ENCODE measurements at regions not wholly inside any gene's neighbourhood (a gene's known extent, or its start where the extent isn't known, plus 50 kb on each side); places are given as distances from the start of the nearest gene placed in this dataset.

GRCh38 chr14:58815161-58815701 lies 177.5 kb downstream of the DACT1 start:
- no peak for DNase-seq
- H2BK20ac ChIP-seq (ENCODE audit: low read depth, low read length, poor library complexity, severe bottlenecking), result no peak overlapping the region
- Mint-ChIP-seq H3K27ac (no peak overlapping the region; a peak in 2 of 7 replicates), H3K9me3 (no peaks in the 10 kb centered on the region), H3K36me3 (ENCODE audit: insufficient read depth in 1 of 3, low read depth in 3 of 3) (no peaks in the 10 kb centered on the region), H3K4me3 (no peak overlapping the region), H3K27me3 (ENCODE audit: low read depth) (no peaks in the 10 kb centered on the region), H3K4me1 (no peaks in the 10 kb centered on the region)
- H4K91ac ChIP-seq (ENCODE audit: insufficient read length, low read depth, low read length), result no peak overlapping the region
- H3K23ac ChIP-seq (ENCODE audit: insufficient read length, low read depth, low read length), result no peak overlapping the region
- H3K27me3 ChIP-seq (ENCODE audit: insufficient read depth, low read length), result no peaks in the 10 kb centered on the region
- H3K79me1 ChIP-seq (ENCODE audit: insufficient read depth, low read depth, low read length, poor library complexity, severe bottlenecking), result no peaks in the 10 kb centered on the region
- no peaks in the 10 kb centered on the region for H3K9me3 ChIP-seq (ENCODE audit: control insufficient read depth, low read depth, low read length)
- H3K4ac ChIP-seq (ENCODE audit: low read depth, low read length), result no peak overlapping the region
- H3K79me2 ChIP-seq (ENCODE audit: insufficient read depth, low read length), result no peaks in the 10 kb centered on the region
- H3K23me2 ChIP-seq (ENCODE audit: insufficient read length, low read depth, low read length, poor library complexity, severe bottlenecking), result no peaks in the 10 kb centered on the region
- no peak overlapping the region for H2BK12ac ChIP-seq (ENCODE audit: insufficient read length, low read depth, low read length)
- no peak overlapping the region for H3K9ac ChIP-seq (ENCODE audit: extremely low read depth, insufficient read length, low read length)
- H3K18ac ChIP-seq (ENCODE audit: insufficient read length, low read depth, low read length), result no peak overlapping the region
- no peak overlapping the region for H3K4me2 ChIP-seq (ENCODE audit: insufficient read depth, insufficient read length, low read length)
- no peak overlapping the region for H2BK120ac ChIP-seq (ENCODE audit: low read depth, low read length, poor library complexity, severe bottlenecking)
- no peaks in the 10 kb centered on the region for H4K20me1 ChIP-seq (ENCODE audit: control insufficient read depth, insufficient read depth, insufficient read length)
- no peak overlapping the region for H3K14ac ChIP-seq (ENCODE audit: insufficient read depth, low read length)
- H4K8ac ChIP-seq (replicated peaks; ENCODE audit: insufficient read length, low read depth, low read length), result no peak overlapping the region
- no CpG with 5 or more reads among the region's 2 CpGs for WGBS (ENCODE audit: extremely low coverage, insufficient read length, low lambda C conversion rate)
- no peak overlapping the region for H2AFZ ChIP-seq (ENCODE audit: low read length)
- no peak for TF ChIP-seq CTCF (conservative IDR thresholded peaks at IDR 0.05)
- H3K4me1 ChIP-seq (ENCODE audit: insufficient read depth, low read length), result no peaks in the 10 kb centered on the region
- H2BK5ac ChIP-seq (ENCODE audit: insufficient read length, low read length), result no peak overlapping the region
- no peak overlapping the region for H3K56ac ChIP-seq (ENCODE audit: insufficient read length, low read depth, low read length)
- no peak overlapping the region for H4K5ac ChIP-seq (ENCODE audit: insufficient read length, low read depth, low read length)
- H3T11ph ChIP-seq (ENCODE audit: low read length), result no peak overlapping the region
- no peak overlapping the region for H2BK15ac ChIP-seq (ENCODE audit: low read depth, low read length)
- no peak overlapping the region for H3K27ac ChIP-seq (ENCODE audit: insufficient read length, low read depth, low read length)
- H2AK5ac ChIP-seq (ENCODE audit: insufficient read length, low read length), result no peak overlapping the region
